NCI-H128 (cell line): ENCODE measurements at regions not wholly inside any gene's neighbourhood (a gene's known extent, or its start where the extent isn't known, plus 50 kb on each side); places are given as distances from the start of the nearest gene placed in this dataset.

Source experiments
- DNase-seq: peaks from one replicate; lab custom pipeline; 2025; ENCODE audit not compliant: unreplicated experiment; lab: John Stamatoyannopoulos, UW

- no peak for DNase-seq
These were observed 244.5 kb upstream of the PITRM1 start for GRCh38 chr10:3417096-3417495.

- DNase-seq: no peak
These were observed 243.5 kb upstream of the PITRM1 start for GRCh38 chr10:3415878-3416605.

- no peak for DNase-seq
These were observed 242.6 kb upstream of the PITRM1 start for GRCh38 chr10:3415038-3415736.

GRCh38 chr10:3414667-3415023, 242.1 kb upstream of the PITRM1 start:
- no peak for DNase-seq

GRCh38 chr10:3413937-3414666, 241.5 kb upstream of the PITRM1 start:
- DNase-seq: no peak

GRCh38 chr10:3412646-3413045, 240.1 kb upstream of the PITRM1 start:
- DNase-seq: no peak

GRCh38 chr10:3412071-3412582, 239.5 kb upstream of the PITRM1 start:
- no peak for DNase-seq

- DNase-seq: no peak
These were observed 238.5 kb upstream of the PITRM1 start for GRCh38 chr10:3411044-3411443.

- no peak for DNase-seq
These were observed 237.3 kb upstream of the PITRM1 start for GRCh38 chr10:3409928-3410327.

- no peak for DNase-seq
These were observed 236.2 kb upstream of the PITRM1 start for GRCh38 chr10:3408603-3409365.

GRCh38 chr10:3407208-3407607, 234.6 kb upstream of the PITRM1 start:
- DNase-seq: no peak

- no peak for DNase-seq
These were observed 234.0 kb upstream of the PITRM1 start for GRCh38 chr10:3406556-3406955.

GRCh38 chr10:3404381-3404780, 231.8 kb upstream of the PITRM1 start:
- DNase-seq: no peak

GRCh38 chr10:3402187-3402751, 229.7 kb upstream of the PITRM1 start:
- no peak for DNase-seq

- DNase-seq: no peak
These were observed 228.9 kb upstream of the PITRM1 start for GRCh38 chr10:3401491-3401938.

GRCh38 chr10:3400348-3400747, 227.8 kb upstream of the PITRM1 start:
- DNase-seq: no peak

- DNase-seq: no peak
These were observed 227.2 kb upstream of the PITRM1 start for GRCh38 chr10:3399756-3400155.

- no peak for DNase-seq
These were observed 226.5 kb upstream of the PITRM1 start for GRCh38 chr10:3398825-3399646.

- DNase-seq: no peak
These were observed 225.3 kb upstream of the PITRM1 start for GRCh38 chr10:3397846-3398245.

- no peak for DNase-seq
These were observed 224.6 kb upstream of the PITRM1 start for GRCh38 chr10:3397231-3397630.
